Fibroblast of villous mesenchyme (primary cell): ENCODE measurements at regions not wholly inside any gene's neighbourhood (a gene's known extent, or its start where the extent isn't known, plus 50 kb on each side); places are given as distances from the start of the nearest gene placed in this dataset.

ENCODE experiments used
- DNase-seq: peaks from one replicate; pipeline ENCODE4 v3.0.0-alpha.2; 2010; ENCODE audit warnings: low read depth
- H3K4me3 ChIP-seq: 2 replicates; pipeline ENCODE4 v1.5.1; 2011; ENCODE audit warnings: low read depth, mild to moderate bottlenecking, low read length
- TF ChIP-seq, protein P1 (sequence below): IDR thresholded peaks from 2 replicates; pipeline ENCODE4 v1.5.1; 2012; ENCODE audit warnings: low read depth, mild to moderate bottlenecking, low read length; ENCODE audit not compliant: insufficient read depth

DNA sequence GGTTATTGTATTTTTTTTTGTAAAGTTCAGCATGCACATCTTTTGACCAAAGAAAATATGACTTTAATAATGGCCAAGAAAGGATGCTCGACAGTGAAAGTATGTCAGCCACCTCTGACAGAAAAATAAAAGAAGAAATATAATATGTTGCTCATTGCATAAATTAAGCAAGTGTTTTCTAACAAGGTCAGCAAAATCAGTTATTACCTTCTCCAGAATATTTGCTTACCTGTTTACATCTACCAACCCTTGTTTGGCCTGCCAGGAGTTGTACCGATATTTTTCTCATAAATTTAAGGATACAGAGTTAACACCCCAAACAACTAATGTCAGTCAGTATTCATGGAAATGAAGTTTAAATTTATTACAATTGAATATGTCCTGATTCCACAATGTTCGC, 685.4 kb downstream of the PLA2G4A start:
- TF ChIP-seq, protein P1, sequence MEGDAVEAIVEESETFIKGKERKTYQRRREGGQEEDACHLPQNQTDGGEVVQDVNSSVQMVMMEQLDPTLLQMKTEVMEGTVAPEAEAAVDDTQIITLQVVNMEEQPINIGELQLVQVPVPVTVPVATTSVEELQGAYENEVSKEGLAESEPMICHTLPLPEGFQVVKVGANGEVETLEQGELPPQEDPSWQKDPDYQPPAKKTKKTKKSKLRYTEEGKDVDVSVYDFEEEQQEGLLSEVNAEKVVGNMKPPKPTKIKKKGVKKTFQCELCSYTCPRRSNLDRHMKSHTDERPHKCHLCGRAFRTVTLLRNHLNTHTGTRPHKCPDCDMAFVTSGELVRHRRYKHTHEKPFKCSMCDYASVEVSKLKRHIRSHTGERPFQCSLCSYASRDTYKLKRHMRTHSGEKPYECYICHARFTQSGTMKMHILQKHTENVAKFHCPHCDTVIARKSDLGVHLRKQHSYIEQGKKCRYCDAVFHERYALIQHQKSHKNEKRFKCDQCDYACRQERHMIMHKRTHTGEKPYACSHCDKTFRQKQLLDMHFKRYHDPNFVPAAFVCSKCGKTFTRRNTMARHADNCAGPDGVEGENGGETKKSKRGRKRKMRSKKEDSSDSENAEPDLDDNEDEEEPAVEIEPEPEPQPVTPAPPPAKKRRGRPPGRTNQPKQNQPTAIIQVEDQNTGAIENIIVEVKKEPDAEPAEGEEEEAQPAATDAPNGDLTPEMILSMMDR = no peak
- DNase-seq = no peak
- H3K4me3 ChIP-seq = no peak overlapping the region

DNA sequence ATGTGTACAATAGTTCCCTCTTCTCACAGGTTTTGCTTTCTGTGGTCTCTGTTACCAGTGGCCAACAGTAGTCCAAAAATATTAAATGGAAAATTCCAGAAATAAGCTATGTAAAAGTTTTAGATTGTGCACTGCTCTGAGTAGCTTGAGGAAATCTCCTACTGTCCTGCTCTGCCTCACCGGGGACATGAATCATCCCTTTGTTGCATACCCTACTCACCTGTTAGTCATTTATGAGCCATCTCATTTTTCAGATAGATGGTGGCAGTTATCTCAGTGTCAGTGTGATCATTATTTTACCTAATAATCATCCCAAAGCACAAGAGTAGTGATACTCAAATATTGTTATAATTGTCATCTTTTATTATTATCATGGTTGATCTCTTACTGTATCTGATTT, 688.1 kb downstream of the PLA2G4A start:
- TF ChIP-seq, protein P1 = no peak
- H3K4me3 ChIP-seq = no peak overlapping the region
- DNase-seq = no peak

DNA sequence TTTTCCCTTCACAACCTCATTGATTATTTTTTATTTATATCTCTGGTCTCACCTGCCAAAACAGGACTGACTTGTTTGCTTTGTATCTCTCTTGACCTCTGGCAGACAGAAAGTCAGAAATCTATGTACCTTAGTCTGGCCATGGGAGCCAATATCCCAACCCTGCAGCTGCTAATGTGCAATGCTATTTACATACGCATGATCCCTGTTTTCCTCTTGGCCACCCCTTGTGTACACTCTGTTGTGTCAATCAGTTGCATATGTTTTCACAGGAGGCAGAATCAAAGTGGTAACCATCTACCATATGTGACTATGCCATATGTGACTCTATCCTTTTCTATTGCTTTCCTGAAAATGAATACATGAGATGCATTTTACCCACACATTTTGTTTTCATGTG, 688.8 kb downstream of the PLA2G4A start:
- DNase-seq = no peak
- no peak overlapping the region for H3K4me3 ChIP-seq
- TF ChIP-seq, protein P1 = no peak

DNA sequence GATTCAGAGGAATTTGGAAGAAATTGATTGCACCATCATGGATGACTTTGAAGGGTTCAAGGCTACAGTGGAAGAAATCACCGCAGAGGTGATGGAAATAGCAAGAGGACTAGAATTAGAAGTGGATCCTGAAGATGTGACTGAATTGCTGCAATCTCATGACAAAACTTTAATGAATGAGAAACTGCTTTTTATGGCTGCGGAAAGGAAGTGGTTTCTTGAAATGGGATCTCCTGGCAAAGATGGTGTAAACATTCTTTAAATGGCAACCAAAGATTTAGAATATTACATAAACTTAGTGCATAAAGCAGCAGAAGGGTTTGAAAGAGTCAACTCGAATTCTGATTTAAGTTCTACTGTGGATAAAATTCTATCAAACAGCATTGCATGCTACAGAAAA, 698.6 kb downstream of the PLA2G4A start:
- TF ChIP-seq, protein P1 = no peak
- DNase-seq = no peak
- no peak overlapping the region for H3K4me3 ChIP-seq

DNA sequence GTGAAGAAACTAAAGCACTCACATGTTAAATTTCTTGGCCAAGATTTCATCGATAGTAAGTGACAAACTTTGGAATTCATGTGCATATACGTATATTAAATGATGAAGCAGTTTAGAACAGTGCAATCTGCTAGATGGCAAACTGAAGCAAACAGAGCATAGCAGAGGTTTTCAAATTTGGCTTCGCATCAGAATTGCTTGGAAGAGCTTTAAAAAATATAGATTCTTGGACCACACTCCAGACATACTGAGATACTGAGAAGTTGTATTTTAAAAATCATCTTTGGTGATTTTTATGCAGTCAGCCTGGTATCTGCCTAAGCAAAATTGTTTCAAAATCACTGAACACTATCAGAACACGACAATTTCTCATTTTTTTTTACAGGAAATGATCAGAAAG, 709.2 kb downstream of the PLA2G4A start:
- TF ChIP-seq, protein P1 = no peak
- no peak overlapping the region for H3K4me3 ChIP-seq
- no peak for DNase-seq

DNA sequence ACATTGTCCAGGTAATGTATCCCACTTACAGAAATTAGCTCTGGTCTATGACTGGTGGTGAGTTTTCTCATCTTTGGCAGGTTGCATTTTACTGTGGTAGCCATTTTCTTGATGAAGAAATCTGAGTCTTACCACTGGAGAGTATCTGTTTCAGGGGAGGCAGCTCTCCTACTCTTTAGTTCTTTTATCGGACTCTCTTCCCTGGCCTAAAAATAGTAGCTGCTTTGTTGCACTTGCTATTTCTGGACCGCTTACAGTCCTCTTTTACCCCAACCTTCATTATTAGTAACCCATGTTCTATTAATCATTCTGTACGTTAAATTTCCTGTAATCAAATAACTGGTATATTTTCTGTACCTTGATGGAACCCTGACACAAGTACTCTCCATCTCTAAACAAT, 720.8 kb downstream of the PLA2G4A start:
- no peak overlapping the region for H3K4me3 ChIP-seq
- DNase-seq = no peak
- TF ChIP-seq, protein P1 = no peak

DNA sequence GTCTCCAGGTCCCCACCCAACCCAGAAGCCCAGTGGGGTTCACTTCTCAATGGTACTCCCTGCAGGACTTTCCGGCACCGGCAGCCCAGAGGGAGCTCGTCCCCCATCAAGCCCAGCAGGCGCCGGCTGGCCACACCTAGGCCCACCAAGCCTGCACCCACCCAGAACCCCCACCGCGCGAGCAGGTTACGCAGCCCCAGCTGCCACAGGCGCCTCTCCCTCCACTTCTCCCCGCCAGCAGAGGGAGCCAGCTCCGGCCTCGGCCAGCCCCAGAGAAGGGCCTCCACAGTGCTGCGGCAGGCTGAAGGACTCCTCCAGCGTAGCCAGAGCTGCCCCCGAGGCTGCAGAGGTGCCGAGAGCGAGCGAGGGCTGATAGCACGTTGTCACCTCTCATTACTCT, 722.3 kb downstream of the PLA2G4A start:
- no peak for DNase-seq
- TF ChIP-seq, protein P1 = no peak
- H3K4me3 ChIP-seq = no peak overlapping the region
